MM.1S (cell line): ENCODE measurements at regions not wholly inside any gene's neighbourhood (a gene's known extent, or its start where the extent isn't known, plus 50 kb on each side); places are given as distances from the start of the nearest gene placed in this dataset.

Experiments
- EZH2 ChIP-seq: fragments of 300-600 bp; sonication (generic); optimal IDR thresholded peaks from 2 replicates; pipeline ENCODE3; 2017; ENCODE audit warnings: low read depth, mild to moderate bottlenecking, antibody characterized with exemption, low read length, mixed read lengths
- EZH2phosphoT487 ChIP-seq: fragments of 300-600 bp; sonication (generic); IDR thresholded peaks from 2 replicates; pipeline ENCODE4 v1.6.1; 2018; ENCODE audit warnings: antibody characterized with exemption, low read length
- TF ChIP-seq, protein P1 (sequence below): fragments of 300-600 bp; sonication (generic); IDR thresholded peaks from 2 replicates; pipeline ENCODE4 v1.5.1; 2016; ENCODE audit warnings: antibody characterized with exemption, low read length, mixed read lengths

DNA sequence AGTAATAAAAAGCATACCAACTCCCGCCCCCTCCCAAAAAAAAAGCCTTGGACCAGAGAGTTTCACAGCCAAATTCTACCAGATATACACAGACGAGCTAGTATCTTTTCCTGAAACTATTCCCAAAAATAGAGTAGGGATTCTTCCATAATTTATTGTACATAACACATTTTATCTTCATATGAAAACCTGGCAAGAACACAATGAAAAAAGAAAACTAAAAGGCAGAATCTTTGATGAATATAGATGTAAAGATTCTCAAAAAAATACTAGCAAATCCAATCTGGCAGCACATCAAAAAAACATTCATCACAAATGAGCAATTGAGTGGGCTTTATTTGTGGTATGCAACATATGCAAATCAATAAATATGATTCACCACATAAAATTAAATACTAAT lies 798.8 kb downstream of the CDH18 start:
- TF ChIP-seq, protein P1, sequence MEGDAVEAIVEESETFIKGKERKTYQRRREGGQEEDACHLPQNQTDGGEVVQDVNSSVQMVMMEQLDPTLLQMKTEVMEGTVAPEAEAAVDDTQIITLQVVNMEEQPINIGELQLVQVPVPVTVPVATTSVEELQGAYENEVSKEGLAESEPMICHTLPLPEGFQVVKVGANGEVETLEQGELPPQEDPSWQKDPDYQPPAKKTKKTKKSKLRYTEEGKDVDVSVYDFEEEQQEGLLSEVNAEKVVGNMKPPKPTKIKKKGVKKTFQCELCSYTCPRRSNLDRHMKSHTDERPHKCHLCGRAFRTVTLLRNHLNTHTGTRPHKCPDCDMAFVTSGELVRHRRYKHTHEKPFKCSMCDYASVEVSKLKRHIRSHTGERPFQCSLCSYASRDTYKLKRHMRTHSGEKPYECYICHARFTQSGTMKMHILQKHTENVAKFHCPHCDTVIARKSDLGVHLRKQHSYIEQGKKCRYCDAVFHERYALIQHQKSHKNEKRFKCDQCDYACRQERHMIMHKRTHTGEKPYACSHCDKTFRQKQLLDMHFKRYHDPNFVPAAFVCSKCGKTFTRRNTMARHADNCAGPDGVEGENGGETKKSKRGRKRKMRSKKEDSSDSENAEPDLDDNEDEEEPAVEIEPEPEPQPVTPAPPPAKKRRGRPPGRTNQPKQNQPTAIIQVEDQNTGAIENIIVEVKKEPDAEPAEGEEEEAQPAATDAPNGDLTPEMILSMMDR: no peak
- TF ChIP-seq EZH2 (no peak), EZH2phosphoT487 (no peak)
